CD1c-positive myeloid dendritic cell (primary cell): ENCODE measurements at regions not wholly inside any gene's neighbourhood (a gene's known extent, or its start where the extent isn't known, plus 50 kb on each side); places are given as distances from the start of the nearest gene placed in this dataset.

Experiments
- DNase-seq: peaks from one replicate; pipeline ENCODE4 v3.0.0-alpha.2; 2016; ENCODE audit errors: extremely low spot score

- no peak for DNase-seq
Measured at GRCh38 chr2:136243638-136244535, 125.9 kb upstream of the CXCR4 start.

DNA sequence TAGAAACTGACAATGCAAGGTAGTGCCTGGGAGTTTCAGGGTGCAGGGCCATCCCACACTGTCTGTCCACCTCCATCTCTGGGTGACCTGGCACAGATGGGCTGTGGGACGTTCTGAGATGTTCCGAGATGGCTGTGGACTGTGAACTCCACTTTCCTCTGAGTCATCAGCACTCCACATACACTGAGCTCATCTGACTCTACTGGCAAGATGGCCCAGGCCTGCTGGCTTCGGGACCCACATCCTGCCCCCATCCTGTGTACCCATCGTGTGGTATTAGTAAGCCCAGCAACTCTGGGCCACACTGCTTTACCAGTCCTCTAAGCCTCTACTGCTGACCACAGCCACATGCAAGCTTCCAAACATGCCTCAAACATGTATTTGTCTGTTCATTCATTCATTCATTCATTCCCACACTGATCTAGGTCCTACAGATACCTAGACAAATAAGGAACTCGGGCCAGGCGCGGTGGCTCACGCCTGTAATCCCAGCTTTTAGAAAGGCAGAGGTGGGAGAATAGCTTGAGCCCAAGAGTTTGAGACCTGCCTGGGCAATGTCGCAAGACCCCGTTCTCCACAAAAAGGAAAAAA, 124.8 kb upstream of the CXCR4 start:
- no peak for DNase-seq

DNA sequence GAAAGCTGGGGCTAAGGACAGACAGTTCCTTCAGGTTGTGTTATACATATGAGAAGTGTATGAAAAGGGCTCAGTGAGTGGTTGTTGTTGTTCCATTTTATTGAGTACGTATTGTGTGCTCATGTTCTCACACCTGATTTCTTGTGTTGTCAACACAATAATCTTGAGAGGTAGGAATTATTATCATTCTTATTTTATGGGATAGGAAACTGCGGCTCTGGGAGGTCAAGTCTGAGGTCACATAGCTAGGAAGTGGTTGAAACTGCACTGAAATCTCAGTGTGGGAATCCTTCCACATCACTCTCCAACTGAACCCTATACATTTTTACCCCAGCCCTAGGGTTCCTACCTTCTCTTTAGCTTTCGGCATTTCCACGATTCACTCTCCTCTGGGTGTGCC, 124.2 kb upstream of the CXCR4 start:
- DNase-seq: no peak

- DNase-seq: peak; percentile 59
Measured at GRCh38 chr2:136239079-136239685, 121.2 kb upstream of the CXCR4 start.

GRCh38 chr2:136238286-136239078, 120.5 kb upstream of the CXCR4 start:
- peak; percentile 93 for DNase-seq

DNA sequence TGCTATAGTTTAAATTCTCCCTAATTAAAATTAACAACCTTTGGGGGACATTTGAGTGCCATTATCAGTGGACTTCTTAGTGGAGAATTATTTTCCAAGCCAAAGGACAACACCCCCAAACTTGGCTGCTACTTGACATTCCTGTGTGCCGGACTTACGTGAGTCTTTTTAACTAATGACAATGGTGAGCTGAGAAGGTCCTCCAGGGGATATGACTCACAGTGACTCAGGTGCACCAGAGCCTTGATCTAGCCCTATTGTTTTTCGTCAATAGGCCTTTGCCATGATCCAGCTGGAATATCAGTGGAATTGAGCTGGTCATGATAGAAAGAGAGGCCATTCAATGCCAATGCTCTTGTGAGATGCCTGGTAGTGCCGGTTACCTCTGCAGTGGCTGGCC, 118.1 kb upstream of the CXCR4 start:
- no peak for DNase-seq

GRCh38 chr2:136235546-136235945, 117.6 kb upstream of the CXCR4 start:
- DNase-seq: no peak

- DNase-seq: no peak
Measured at GRCh38 chr2:136234261-136234660, 116.3 kb upstream of the CXCR4 start.

DNA sequence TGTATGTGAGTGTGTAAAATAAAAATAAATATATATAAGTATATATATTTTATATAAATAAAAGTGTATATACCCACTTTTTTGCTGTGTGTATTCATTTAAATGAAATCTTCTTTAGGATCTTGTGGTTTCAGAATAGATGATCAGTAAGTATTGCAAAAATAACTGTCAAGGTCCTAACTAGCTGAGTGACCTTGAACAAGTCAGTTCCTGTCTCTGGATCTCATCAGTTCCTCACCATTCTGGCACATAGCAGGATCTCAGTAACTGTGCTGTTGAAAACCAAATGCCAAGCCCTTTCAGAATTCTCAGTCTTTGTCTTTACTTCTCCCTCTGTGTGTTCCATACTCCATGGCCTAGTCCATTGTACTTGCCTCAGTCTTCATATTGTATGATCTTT, 115.3 kb upstream of the CXCR4 start:
- DNase-seq: peak; percentile 43

DNA sequence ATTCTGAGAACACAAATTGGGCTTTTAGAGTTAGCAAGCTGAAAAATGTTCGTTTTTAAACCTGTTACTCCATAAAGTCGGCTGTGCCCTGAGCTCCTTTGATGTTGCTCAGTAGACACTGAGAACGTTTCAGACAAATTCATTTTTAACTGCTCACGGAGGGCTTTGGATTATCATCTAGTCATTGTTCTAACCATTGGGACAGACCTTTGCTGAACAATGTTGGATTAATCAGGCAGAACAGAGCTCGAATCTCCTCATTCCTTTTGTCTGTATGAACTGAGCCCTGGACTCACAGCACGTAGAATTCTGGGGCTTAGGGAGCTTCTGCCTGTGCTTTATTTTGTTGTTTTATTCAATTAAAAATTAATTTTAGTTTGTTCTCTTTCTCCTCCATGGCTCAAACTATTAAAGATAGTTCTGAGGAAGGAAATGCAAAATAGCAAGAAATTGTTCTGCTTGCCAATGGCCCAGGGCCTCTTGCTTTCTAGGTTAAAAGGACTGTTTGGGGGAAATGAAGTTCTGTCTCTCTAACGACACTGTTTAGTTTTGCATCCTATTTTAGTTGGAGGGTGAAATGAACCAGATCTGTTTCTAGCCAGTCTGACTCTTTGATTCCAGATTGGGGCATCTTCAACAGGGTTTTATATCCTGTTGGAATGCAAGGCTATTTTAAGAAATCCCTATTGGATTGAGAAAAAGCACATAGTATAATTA, 114.7 kb upstream of the CXCR4 start:
- no peak for DNase-seq

GRCh38 chr2:136230464-136230863, 112.5 kb upstream of the CXCR4 start:
- DNase-seq: no peak

DNA sequence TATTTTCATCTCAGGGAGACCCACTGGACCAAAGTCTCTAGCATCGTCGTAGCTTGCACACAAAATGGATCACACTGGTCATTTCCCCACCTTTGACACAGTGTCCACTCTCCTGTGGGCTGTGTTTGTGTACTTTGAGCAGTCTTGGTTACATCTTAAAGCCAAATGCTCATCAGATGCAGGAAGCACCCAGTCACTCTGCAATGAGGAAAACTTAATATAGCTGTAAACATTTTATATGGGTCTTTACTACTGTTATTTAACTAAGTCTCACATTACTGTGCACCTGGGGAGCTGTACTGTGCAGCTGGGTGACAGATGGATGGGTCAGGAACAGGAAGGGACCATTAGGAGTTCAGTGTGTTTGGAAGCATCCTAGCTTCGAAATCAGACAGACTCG, 109.0 kb upstream of the CXCR4 start:
- no peak for DNase-seq

DNA sequence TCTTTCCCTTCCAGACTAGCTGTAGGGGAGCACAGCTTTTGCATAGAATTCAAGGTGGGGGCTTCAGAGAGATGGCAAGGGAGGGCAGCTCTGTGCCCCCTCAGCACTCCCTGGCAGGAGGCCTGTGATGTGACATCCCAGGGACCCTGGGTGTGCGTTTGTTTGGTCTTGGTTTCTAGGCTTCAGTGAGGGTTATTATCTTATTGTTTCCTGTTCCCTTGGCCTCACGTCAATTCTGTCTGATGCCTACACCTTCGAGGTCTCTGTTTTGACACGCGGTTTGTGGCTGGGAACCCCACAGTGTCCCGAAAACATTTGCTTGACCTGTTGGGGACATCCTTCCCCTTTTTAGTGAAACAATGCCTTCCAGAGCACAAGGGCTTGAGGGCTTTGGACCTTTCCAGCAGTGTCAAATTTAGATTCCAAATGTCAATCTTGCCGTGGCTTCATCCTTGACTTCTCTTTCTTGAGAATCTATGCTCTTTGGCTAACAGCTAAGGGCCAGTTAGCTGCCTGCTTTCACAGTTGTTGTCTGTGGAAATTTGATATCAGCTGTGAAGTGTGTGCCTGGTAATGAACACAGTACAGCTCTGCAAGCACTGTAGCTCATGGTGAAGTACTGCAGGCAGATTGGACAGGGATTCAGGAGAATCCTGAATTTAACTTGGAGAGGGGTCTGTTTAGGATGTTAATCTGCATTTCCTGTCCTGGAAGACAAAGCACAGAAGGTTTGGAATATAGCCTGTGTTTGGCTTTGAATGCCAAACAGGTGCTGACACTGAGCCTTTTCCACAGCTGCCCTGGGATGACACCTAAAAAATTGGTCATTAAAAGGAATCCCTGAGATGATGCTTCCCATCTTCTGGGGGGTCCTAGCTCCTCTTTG, 108.2 kb upstream of the CXCR4 start:
- peak; percentile 42 for DNase-seq

DNA sequence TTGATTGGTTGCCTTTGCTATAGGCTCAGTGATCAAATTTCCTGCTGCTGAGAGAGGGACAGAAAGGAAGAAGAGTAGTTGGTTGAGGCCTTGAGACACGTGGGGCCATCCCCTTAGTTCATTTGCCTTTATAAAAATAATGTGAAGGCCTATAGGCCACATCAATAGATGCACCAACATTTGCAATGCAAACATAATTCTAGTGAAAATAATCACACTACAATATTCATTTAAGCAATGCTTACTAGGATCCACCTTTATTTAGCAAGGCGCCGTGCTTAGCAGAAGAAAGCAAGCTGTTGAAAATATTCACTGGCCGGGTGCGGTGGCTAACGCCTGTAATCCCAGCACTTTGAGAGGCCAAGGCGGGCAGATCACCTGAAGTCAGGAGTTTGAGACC, 105.3 kb upstream of the CXCR4 start:
- DNase-seq: no peak

GRCh38 chr2:136222862-136223261, 104.9 kb upstream of the CXCR4 start:
- DNase-seq: no peak

GRCh38 chr2:136221026-136221425, 103.1 kb upstream of the CXCR4 start:
- DNase-seq: peak; percentile 28

DNA sequence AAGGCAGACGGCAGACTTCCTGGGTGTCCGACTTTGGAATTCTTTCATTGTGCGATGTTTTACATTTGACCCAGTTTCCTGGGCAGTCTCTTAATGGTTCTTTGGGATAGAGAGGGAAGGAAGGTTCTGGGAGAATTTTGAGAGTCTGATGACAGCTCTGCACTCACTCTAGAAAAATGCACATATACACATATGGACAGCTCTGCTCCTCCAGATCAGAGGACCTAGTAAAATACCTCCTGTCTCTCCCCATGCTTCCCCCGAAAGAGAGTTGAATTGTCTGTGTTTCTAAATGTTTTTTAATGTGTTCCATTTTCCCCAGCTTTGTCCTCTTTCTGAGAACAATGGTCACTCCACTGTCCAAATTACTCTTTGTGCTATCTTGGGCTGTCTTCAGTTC, 102.0 kb upstream of the CXCR4 start:
- DNase-seq: no peak

- DNase-seq: no peak
Measured at GRCh38 chr2:136219341-136219740, 101.4 kb upstream of the CXCR4 start.

DNA sequence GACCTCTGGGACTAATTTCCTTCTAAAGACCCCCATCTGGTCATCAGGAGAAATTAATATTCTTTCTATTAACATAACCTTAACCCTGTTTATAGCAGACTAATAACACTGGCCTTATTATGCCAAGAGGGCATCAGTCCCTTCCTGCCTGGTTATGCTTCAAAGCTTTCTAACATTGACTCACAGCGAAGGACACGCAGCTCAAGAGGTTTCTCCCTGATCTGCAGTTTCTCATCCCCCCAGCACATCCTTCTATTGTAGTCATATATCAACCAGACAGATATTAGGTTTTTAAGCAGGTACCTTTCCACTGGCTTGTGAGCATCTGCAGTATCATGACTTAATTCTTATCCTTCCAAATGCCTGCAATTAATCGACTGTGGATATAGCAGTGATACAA, 100.0 kb upstream of the CXCR4 start:
- DNase-seq: no peak

GRCh38 chr2:136215908-136216472, 98.0 kb upstream of the CXCR4 start:
- DNase-seq: peak; percentile 33
